CD4-positive, alpha-beta T cell (primary cell): ENCODE measurements at regions not wholly inside any gene's neighbourhood (a gene's known extent, or its start where the extent isn't known, plus 50 kb on each side); places are given as distances from the start of the nearest gene placed in this dataset.

Experiments
- ATAC-seq: fragments of 200-7000 bp; cut with Tn5 transposase; one replicate; pipeline ENCODE4 v1.10.0; 2022; ENCODE audit warnings: mild to moderate bottlenecking; ENCODE audit not compliant: poor library complexity
- CTCF ChIA-PET: fragments of 350-600 bp; sonication (Branson Sonifier 250); formaldehyde crosslinking; loops from one replicate; lab custom pipeline; 2021; ENCODE audit warnings: antibody characterized with exemption, inconsistent platforms; lab: Charles Lee
- POLR2A ChIA-PET: fragments of 350-600 bp; sonication (Branson Sonifier 250); formaldehyde crosslinking; loops from one replicate; lab custom pipeline; 2021; ENCODE audit warnings: antibody characterized with exemption, inconsistent platforms; lab: Charles Lee
- DNase-seq, 14 experiments: peaks; one replicate each; pipeline ENCODE4 v3.0.0-alpha.2; 2013 to 2020; ENCODE audit warnings: mixed read lengths in 2 of 14
- H3K27ac ChIP-seq, 2 donors: one replicate each; pipeline versions ENCODE4 v1.5.1 to v1.7.0; 2013; ENCODE audit warnings: low read length in 2 of 2, low read depth in 1 of 2, mild to moderate bottlenecking in 1 of 2
- H3K27me3 ChIP-seq, 2 experiments: 1 replicate in 1 of 2; 2 replicates in 1 of 2; pipeline versions ENCODE4 v1.6.1 to v1.7.0; 2013; ENCODE audit warnings: low read length in 2 of 2, control low read depth in 1 of 2, mild to moderate bottlenecking in 1 of 2, moderate library complexity in 1 of 2; ENCODE audit not compliant: insufficient read depth in 2 of 2, control insufficient read depth in 1 of 2
- H3K36me3 ChIP-seq: one replicate; pipeline ENCODE4 v1.6.1; 2013; ENCODE audit warnings: low read length, control low read depth; ENCODE audit not compliant: insufficient read depth
- H3K4me1 ChIP-seq: one replicate; pipeline ENCODE4 v1.6.1; 2013; ENCODE audit warnings: low read length, control low read depth; ENCODE audit not compliant: insufficient read depth
- H3K4me3 ChIP-seq: one replicate; pipeline ENCODE4 v1.5.1; 2013; ENCODE audit warnings: mild to moderate bottlenecking, low read length, moderate library complexity
- H3K9me3 ChIP-seq, 2 experiments: 1 replicate in 1 of 2; 2 replicates in 1 of 2; pipeline versions ENCODE4 v1.6.1 to v1.7.0; 2013; ENCODE audit warnings: low read length in 2 of 2, mild to moderate bottlenecking in 2 of 2, control low read depth in 1 of 2, moderate library complexity in 1 of 2; ENCODE audit not compliant: control insufficient read depth in 1 of 2, insufficient read depth in 1 of 2
- H3K27ac Mint-ChIP-seq: one replicate; pipeline ENCODE4 v1.8.0; 2020; ENCODE audit warnings: mixed read lengths
- H3K27me3 Mint-ChIP-seq: one replicate; pipeline ENCODE4 v1.8.0; 2021; ENCODE audit warnings: mixed read lengths
- H3K36me3 Mint-ChIP-seq: one replicate; pipeline ENCODE4 v1.8.0; 2021; ENCODE audit warnings: low read depth, mixed read lengths
- H3K4me1 Mint-ChIP-seq: one replicate; pipeline ENCODE4 v1.8.0; 2021; ENCODE audit warnings: low read depth, mixed read lengths
- H3K4me3 Mint-ChIP-seq: one replicate; pipeline ENCODE4 v1.8.0; 2020; ENCODE audit warnings: mild to moderate bottlenecking, mixed read lengths
- H3K9me3 Mint-ChIP-seq: one replicate; pipeline ENCODE4 v1.8.0; 2020; ENCODE audit warnings: mixed read lengths
- CTCF ChIP-seq: fragments of 200-600 bp; IDR thresholded peaks from one replicate; pipeline ENCODE4 v1.8.0; 2022; ENCODE audit warnings: antibody characterized with exemption, mild to moderate bottlenecking
- intact Hi-C, 2 experiments: fragments of 100-400 bp; cut with DNase I in 1 of 2; cut with micrococcal nuclease in 1 of 2; formaldehyde crosslinking; loops; one replicate each; pipeline versions ENCODE4 v1.15.1 to v1.9.0; 2023 to 2025; cut with DNase I, micrococcal nuclease

GRCh38 chr2:175234650-175235049 is 53.1 kb upstream of the ATP5MC3 start:
- POLR2A ChIA-PET: no interaction called here
- no peak overlapping the region for H3K4me3 Mint-ChIP-seq

GRCh38 chr2:175234153-175234552 is 52.6 kb upstream of the ATP5MC3 start:
- no peaks in the 10 kb centered on the region for H3K27me3 ChIP-seq
- H3K9me3 ChIP-seq: peaks cover 0 to 5% of the 10 kb centered on the region in 2 experiments
- no peak overlapping the region for H3K4me3 Mint-ChIP-seq
- no peak for ATAC-seq
- DNase-seq: no peak
- H3K4me1 ChIP-seq: no peaks in the 10 kb centered on the region
- TF ChIP-seq CTCF: no peak
- H3K27ac Mint-ChIP-seq: no peak overlapping the region
- no peaks in the 10 kb centered on the region for H3K36me3 ChIP-seq
- H3K4me3 ChIP-seq: no peak overlapping the region
- ChIA-PET CTCF (no interaction called here), POLR2A (no interaction called here)
- H3K4me1 Mint-ChIP-seq: no peaks in the 10 kb centered on the region
- H3K27me3 Mint-ChIP-seq: peaks cover 14% of the 10 kb centered on the region
- no peaks in the 10 kb centered on the region for H3K9me3 Mint-ChIP-seq
- H3K36me3 Mint-ChIP-seq: no peaks in the 10 kb centered on the region
- intact Hi-C loops: no loop called here
- H3K27ac ChIP-seq: no peak overlapping the region

More at GRCh38 chr2:175234650-175235049, 53.1 kb upstream of the ATP5MC3 start:
- Mint-ChIP-seq H3K27ac (no peak overlapping the region), H3K9me3 (peaks cover 3% of the 10 kb centered on the region), H3K36me3 (no peaks in the 10 kb centered on the region), H3K4me1 (no peaks in the 10 kb centered on the region), H3K27me3 (peaks cover 18% of the 10 kb centered on the region)
- no peaks in the 10 kb centered on the region for H3K4me1 ChIP-seq
- no peak overlapping the region for H3K27ac ChIP-seq
- ATAC-seq: no peak
- CTCF ChIA-PET: no interaction called here
- peaks cover 0 to 7% of the 10 kb centered on the region in 2 experiments for H3K9me3 ChIP-seq
- no peak for DNase-seq
- H3K36me3 ChIP-seq: no peaks in the 10 kb centered on the region
- intact Hi-C loops: no loop called here
- TF ChIP-seq CTCF: no peak
- H3K27me3 ChIP-seq: no peaks in the 10 kb centered on the region
- no peak overlapping the region for H3K4me3 ChIP-seq

- no peak for TF ChIP-seq CTCF
- ATAC-seq (no peak), DNase-seq (no peak)
- ChIA-PET POLR2A (no interaction called here), CTCF (no interaction called here)
- Histone ChIP-seq H3K27ac (no peak overlapping the region), H3K9me3 (no peaks in the 10 kb centered on the region), H3K4me3 (no peak overlapping the region), H3K27me3 (peaks cover 0 to 1% of the 10 kb centered on the region in 2 experiments), H3K36me3 (no peaks in the 10 kb centered on the region), H3K4me1 (no peaks in the 10 kb centered on the region)
- Mint-ChIP-seq H3K4me3 (no peak overlapping the region), H3K27me3 (peaks cover 14% of the 10 kb centered on the region), H3K4me1 (no peaks in the 10 kb centered on the region), H3K36me3 (no peaks in the 10 kb centered on the region), H3K27ac (no peak overlapping the region), H3K9me3 (no peaks in the 10 kb centered on the region)
- intact Hi-C loops: no loop called here
Measured at GRCh38 chr2:175233135-175233719, 51.7 kb upstream of the ATP5MC3 start.
